Duodenal mucosa (tissue), 2 donors: ENCODE measurements at regions not wholly inside any gene's neighbourhood (a gene's known extent, or its start where the extent isn't known, plus 50 kb on each side); places are given as distances from the start of the nearest gene placed in this dataset.
A peak's percentile ranks its signal among the peaks of the same experiment; 100 is the strongest.
"Not testable (repeated sequence)": the region's sequence is repeated elsewhere in the genome, so short reads cannot be mapped to it uniquely, and the experiment has no call there.

Source experiments
- H3K27ac ChIP-seq: one replicate; pipeline ENCODE4 v1.7.0; 2013; ENCODE audit warnings: low read depth, low read length
- H3K27me3 ChIP-seq, 2 donors: one replicate each; pipeline ENCODE4 v1.7.0; 2013; ENCODE audit warnings: low read length in 2 of 2, control low read depth in 1 of 2; ENCODE audit not compliant: insufficient read depth in 2 of 2, control insufficient read depth in 1 of 2
- H3K36me3 ChIP-seq, 2 donors: one replicate each; pipeline ENCODE4 v1.7.0; 2013; ENCODE audit warnings: low read length in 2 of 2, control low read depth in 1 of 2; ENCODE audit not compliant: insufficient read depth in 2 of 2, control insufficient read depth in 1 of 2
- H3K4me1 ChIP-seq, 2 donors: one replicate each; pipeline ENCODE4 v1.7.0; 2013; ENCODE audit warnings: low read length in 2 of 2, control low read depth in 1 of 2; ENCODE audit not compliant: insufficient read depth in 2 of 2, control insufficient read depth in 1 of 2
- H3K4me3 ChIP-seq, 2 donors: one replicate each; pipeline ENCODE4 v1.7.0; 2013; ENCODE audit warnings: low read length in 2 of 2, low read depth in 1 of 2
- H3K9ac ChIP-seq, 2 donors: one replicate each; pipeline ENCODE4 v1.7.0; 2013; ENCODE audit warnings: low read length in 2 of 2, low read depth in 1 of 2
- H3K9me3 ChIP-seq, 2 donors: one replicate each; pipeline ENCODE4 v1.7.0; 2013; ENCODE audit warnings: low read length in 2 of 2, control low read depth in 1 of 2; ENCODE audit not compliant: control insufficient read depth in 1 of 2

DNA sequence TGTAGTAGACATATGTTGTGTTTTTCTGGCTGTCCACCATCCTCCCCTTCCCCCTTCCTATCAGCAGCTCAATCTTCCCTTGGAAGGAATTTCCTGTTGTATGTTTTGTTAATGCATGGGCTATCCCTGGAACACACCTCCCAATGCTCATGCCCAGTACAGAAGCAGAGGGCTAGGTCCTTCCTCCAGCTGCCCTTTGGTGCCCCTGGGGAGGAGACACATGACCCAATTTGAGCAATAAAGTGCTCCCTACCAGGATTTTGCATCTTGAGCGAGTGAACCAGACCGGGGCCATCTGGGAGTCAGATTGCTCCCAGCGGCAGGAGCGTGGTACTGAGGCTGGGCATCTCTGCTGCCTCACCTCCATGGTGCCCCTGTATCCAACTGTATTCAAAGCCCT lies 141.5 kb upstream of the MED13 start:
- Histone ChIP-seq H3K27ac (no peak overlapping the region), H3K9ac (no peak overlapping the region), H3K9me3 (no peaks in the 10 kb centered on the region), H3K4me1 (no peaks in the 10 kb centered on the region), H3K27me3 (no peaks in the 10 kb centered on the region), H3K36me3 (no peaks in the 10 kb centered on the region), H3K4me3 (no peak overlapping the region)

DNA sequence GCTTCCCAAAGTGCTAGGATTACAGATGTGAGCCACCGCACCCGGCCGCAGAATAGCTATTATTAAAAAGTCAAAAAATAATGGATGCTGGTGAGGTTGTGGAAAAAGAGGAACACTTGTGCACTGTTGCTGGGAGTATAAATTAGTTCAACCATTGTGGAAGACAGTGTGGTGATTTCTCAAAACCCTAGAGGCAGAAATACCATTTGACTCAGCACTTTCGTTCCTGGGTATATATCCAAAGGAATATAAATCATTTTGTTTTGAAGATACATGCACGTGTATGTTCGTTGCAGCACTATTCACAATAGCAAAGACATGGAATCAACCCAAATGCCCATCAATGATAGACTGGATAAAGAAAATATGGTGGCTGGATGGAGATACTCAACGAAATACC lies 132.1 kb upstream of the MED13 start:
- not testable (repeated sequence) for H3K27ac ChIP-seq, H3K9ac ChIP-seq, H3K4me3 ChIP-seq, H3K36me3 ChIP-seq, H3K9me3 ChIP-seq, H3K27me3 ChIP-seq, H3K4me1 ChIP-seq

DNA sequence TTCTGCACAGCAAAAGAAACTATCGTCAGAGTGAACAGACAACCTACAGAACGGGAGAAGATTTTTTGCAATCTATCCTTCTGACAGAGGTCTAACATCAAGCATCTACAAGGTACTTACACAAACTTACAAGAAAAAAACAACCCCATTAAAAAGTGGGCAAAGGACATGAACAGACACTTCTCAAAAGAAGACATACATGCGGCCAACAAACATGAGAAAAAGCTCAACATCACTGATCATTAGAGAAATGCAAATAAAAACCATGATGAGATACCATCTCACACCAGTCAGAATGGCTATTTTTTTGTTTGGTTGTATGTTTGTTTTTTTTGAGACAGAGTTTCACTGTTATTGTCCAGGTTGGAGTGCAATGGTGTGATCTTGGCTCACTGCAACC lies 131.5 kb upstream of the MED13 start:
- not testable (repeated sequence) for H3K4me3 ChIP-seq, H3K9me3 ChIP-seq, H3K4me1 ChIP-seq, H3K27ac ChIP-seq, H3K36me3 ChIP-seq, H3K27me3 ChIP-seq, H3K9ac ChIP-seq

DNA sequence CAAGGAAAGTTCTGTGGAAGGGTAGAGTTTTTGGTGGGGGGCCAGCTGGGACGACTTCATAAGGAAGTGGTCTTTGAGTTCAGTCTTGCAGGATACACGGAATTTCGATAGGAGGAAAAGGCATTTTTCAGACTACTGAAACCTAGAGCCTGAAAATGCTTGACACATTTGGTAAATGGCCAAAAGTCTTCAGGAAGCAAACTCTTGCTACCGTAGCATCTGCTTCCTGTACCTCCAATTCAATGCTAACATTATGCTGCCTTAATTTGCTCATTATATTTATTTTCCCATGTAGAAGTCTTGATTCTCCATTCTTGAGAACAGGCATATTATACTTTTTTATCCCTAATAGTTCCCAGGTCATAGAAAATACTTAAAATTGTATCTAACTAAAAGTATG lies 129.3 kb upstream of the MED13 start:
- Histone ChIP-seq H3K4me1 (peaks cover 2 to 4% of the 10 kb centered on the region in 2 donors), H3K9ac (no peak overlapping the region), H3K27ac (no peak overlapping the region), H3K4me3 (no peak overlapping the region), H3K9me3 (no peaks in the 10 kb centered on the region), H3K36me3 (no peaks in the 10 kb centered on the region), H3K27me3 (no peaks in the 10 kb centered on the region)

DNA sequence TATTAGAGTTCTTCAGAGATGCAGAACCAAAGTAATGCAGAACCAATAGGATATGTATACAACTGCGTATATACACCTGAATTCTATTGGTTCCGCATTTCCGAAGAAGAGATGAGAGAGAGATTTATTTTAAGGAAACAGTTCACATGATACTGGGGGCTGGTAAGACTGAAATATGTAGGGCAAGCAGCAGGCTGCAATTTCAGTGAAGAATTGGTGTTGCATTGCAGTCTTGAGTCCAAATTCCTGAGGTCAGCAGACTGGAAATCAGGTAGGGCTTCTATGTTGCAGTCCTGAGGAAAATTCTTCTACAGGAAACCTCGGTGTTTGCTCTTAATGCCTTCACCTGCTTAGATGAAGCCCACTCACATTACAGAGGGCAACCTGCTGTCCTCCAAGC lies 128.2 kb upstream of the MED13 start:
- peaks cover 7 to 13% of the 10 kb centered on the region in 2 donors for H3K4me1 ChIP-seq
- no peak overlapping the region for H3K27ac ChIP-seq
- no peaks in the 10 kb centered on the region for H3K36me3 ChIP-seq
- no peaks in the 10 kb centered on the region for H3K27me3 ChIP-seq
- H3K4me3 ChIP-seq = no peak overlapping the region
- H3K9ac ChIP-seq = no peak overlapping the region
- no peaks in the 10 kb centered on the region for H3K9me3 ChIP-seq

DNA sequence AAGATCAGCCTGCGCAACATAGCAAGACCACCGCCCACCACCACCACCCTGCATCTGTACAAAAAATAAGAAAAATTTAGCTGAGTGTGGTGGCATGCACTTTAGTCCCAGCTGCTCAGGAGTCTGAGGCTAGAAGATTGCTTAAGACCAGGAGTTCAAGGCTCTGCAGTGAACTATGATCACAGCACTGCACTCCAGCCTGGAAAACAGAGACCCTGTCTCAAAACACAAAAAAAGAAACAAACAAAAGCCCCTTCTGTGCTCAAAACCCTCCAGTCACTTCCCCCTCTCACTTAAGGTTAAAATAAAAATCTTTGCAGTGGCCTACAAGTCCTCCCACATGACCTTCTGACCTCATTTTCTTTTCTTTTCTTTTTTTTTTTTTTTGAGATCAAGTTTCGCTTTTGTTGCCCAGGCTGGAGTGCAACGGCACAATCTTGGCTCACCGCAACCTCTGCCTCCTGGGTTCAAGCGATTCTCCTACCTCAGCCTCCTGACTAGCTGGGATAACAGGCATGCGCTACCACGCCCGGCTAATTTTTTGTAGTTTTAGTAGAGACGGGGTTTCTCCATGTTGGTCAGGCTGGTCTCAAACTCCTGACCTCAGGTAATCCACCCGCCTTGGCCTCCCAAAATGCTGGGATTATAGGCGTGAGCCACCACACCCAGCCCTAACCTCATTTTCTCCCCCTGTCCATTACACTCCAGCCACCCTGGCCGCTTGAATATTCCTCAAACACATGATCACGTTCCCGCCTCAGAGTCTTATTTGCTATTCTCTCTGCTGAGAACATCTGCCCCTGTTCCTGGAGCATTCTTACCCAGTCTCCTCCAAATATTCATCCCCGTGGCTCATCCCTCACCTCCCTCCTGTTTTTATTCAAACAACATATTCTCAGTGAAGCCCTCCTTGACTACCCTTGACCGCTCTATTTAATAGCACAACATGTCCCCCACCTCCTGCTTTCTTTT lies 126.6 kb upstream of the MED13 start:
- H3K27me3 ChIP-seq = no peaks in the 10 kb centered on the region
- H3K36me3 ChIP-seq = no peaks in the 10 kb centered on the region
- no peak overlapping the region for H3K9ac ChIP-seq
- H3K27ac ChIP-seq = no peak overlapping the region
- no peak overlapping the region for H3K4me3 ChIP-seq
- no peaks in the 10 kb centered on the region for H3K9me3 ChIP-seq
- peaks cover 11 to 19% of the 10 kb centered on the region in 2 donors for H3K4me1 ChIP-seq

DNA sequence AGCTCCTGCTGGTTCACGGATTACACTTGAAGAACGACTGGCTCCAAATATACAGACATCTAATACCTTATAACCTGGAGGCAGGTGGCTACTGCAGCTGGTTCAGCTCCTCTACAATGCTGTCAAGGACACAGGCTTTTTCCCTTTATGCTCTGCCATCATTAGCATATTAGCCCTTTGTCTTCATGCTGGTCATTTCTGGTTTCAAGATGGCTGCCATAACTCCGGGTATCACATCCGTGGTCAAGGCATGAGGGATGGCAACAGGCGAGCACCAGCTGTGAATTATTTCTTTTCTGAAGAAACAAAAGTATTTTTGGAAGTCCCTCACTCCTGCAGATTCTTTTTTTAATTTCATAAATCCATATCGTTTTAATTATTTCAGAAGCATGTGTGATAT lies 124.3 kb upstream of the MED13 start:
- H3K4me3 ChIP-seq = no peak overlapping the region
- H3K4me1 ChIP-seq = peaks cover 12 to 22% of the 10 kb centered on the region in 2 donors
- no peaks in the 10 kb centered on the region for H3K9me3 ChIP-seq
- no peaks in the 10 kb centered on the region for H3K27me3 ChIP-seq
- H3K9ac ChIP-seq = no peak overlapping the region
- H3K36me3 ChIP-seq = no peaks in the 10 kb centered on the region
- H3K27ac ChIP-seq = no peak overlapping the region

DNA sequence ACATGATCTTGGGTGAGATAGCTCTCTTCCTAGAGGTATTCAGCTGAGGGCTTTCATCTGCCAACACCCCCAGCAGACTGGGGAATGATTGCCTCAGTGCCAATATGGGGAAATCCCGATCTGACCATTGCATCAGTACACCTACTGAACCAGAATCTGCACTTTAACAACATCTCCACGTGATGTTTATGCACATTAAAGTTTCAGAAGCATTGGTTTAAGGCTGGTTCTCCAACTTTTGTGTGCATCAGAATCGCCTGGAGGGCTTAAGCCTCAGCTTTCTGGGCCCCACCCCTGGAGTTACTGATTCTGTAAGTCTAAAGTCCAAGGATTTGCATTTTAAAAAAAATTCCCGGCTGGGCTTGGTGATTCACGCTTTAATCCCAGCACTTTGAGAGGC lies 123.6 kb upstream of the MED13 start:
- Histone ChIP-seq H3K9ac (no peak overlapping the region), H3K4me1 (peaks cover 12 to 22% of the 10 kb centered on the region in 2 donors), H3K4me3 (peak overlapping the region; percentile 16 to 36), H3K27me3 (no peaks in the 10 kb centered on the region), H3K27ac (no peak overlapping the region), H3K36me3 (no peaks in the 10 kb centered on the region), H3K9me3 (no peaks in the 10 kb centered on the region)

DNA sequence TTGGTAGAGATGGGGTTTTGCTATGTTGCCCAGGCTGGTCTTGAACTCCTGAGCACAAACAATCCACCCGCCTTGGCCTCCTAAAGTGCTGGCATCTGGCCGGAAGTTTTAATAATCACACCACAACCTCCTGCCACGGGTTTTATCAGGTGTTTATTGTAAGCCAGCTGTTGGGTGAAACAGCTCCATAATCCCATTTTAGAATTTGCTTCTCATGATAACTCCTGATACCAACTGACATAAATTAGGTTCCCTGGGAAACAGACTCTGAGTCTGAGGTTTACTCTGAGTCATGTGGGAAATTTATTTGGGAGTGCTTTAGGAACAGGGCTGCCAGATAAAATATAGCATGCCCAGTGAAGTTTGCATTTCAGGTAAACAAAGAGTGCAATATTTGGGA lies 122.6 kb upstream of the MED13 start:
- Histone ChIP-seq H3K4me1 (peaks cover 12 to 22% of the 10 kb centered on the region in 2 donors), H3K27me3 (no peaks in the 10 kb centered on the region), H3K9me3 (no peaks in the 10 kb centered on the region), H3K36me3 (no peaks in the 10 kb centered on the region), H3K27ac (no peak overlapping the region), H3K9ac (no peak overlapping the region), H3K4me3 (no peak overlapping the region)

DNA sequence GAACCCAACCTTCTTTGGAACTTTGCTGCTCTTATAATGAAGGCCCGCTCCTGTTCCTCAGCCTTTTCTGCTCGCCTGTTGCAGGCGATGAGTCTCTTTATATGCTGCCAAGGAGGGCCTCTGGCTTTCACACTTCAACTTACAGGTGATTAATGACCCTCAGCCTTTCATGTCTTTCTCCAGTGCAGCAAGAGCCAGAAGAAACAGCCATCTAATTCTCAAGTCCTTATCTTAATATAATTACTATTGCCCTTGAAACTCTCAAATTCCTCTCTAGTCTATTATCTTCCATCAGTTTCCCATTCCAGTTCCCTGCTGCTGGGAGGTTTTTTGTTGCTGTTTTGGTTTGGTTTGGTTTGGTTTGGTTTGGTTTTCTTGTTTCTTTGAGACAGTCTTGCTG lies 121.8 kb upstream of the MED13 start:
- Histone ChIP-seq H3K9ac (no peak overlapping the region), H3K36me3 (no peaks in the 10 kb centered on the region), H3K27ac (no peak overlapping the region), H3K27me3 (no peaks in the 10 kb centered on the region), H3K4me1 (peaks cover 12 to 22% of the 10 kb centered on the region in 2 donors), H3K9me3 (no peaks in the 10 kb centered on the region), H3K4me3 (no peak overlapping the region)
